Mucosa of descending colon (tissue), 3 donors: ENCODE measurements at regions not wholly inside any gene's neighbourhood (a gene's known extent, or its start where the extent isn't known, plus 50 kb on each side); places are given as distances from the start of the nearest gene placed in this dataset.

Source experiments
- ATAC-seq: fragments of 200-7000 bp; cut with Tn5 transposase; one replicate; pipeline ENCODE4 v1.9.1; 2020; ENCODE audit warnings: mild to moderate bottlenecking, moderate library complexity
- DNase-seq, 3 donors: peaks; one replicate each; pipeline ENCODE4 v3.0.0-alpha.2; 2020
- H3K36me3 ChIP-seq: fragments of 200-600 bp; one replicate; pipeline ENCODE4 v1.8.0; 2021; ENCODE audit warnings: low read depth, mild to moderate bottlenecking
- H3K4me1 ChIP-seq: fragments of 200-600 bp; one replicate; pipeline ENCODE4 v1.8.0; 2021; ENCODE audit warnings: low read depth, mild to moderate bottlenecking
- H3K4me3 ChIP-seq: fragments of 200-600 bp; one replicate; pipeline ENCODE4 v1.8.0; 2021; ENCODE audit warnings: mild to moderate bottlenecking
- H3K9me3 ChIP-seq: fragments of 200-600 bp; one replicate; pipeline ENCODE4 v1.8.0; 2021; ENCODE audit warnings: mild to moderate bottlenecking
- CTCF ChIP-seq: fragments of 200-600 bp; IDR thresholded peaks from one replicate; pipeline ENCODE4 v1.8.0; 2022; ENCODE audit warnings: antibody characterized with exemption, mild to moderate bottlenecking
- intact Hi-C, 2 donors: fragments of 100-400 bp; cut with DNase I in 1 of 2; cut with micrococcal nuclease in 1 of 2; formaldehyde crosslinking; loops; one replicate each; pipeline versions ENCODE4 v1.11.0 to v1.11.1; 2022; cut with DNase I, micrococcal nuclease
- donor health status: DM: no; HTN: no; CAD: no; lungs with moderate emphysema.
- donor health status: DM: no; HTN: no; CAD: no.
- donor health status: DM: no; HTN: yes; CAD: no.

- Histone ChIP-seq H3K4me1 (no peaks in the 10 kb centered on the region), H3K9me3 (no peaks in the 10 kb centered on the region), H3K4me3 (no peak overlapping the region), H3K36me3 (no peaks in the 10 kb centered on the region)
- intact Hi-C loops: loop anchor here in 1 of 2 donors (10.0 kb wide), 1 partner anchor 115 kb away; no protein-coding TSS in a partner anchor
- peak in 2 of 3 donors; percentile 64 to 95 for DNase-seq
- peak; percentile 100 for ATAC-seq
- TF ChIP-seq CTCF: peak; percentile 62
Observed at GRCh38 chr4:170259631-170260153, 169.9 kb upstream of the AADAT start.

- intact Hi-C loops: loop anchor here in 1 of 2 donors (10.0 kb wide), 1 partner anchor 118 kb away; no protein-coding TSS in a partner anchor
Observed at GRCh38 chr4:170256807-170257206, 167.1 kb upstream of the AADAT start.

GRCh38 chr4:170248576-170248975 lies 158.8 kb upstream of the AADAT start:
- H3K36me3 ChIP-seq: no peaks in the 10 kb centered on the region
- no peak overlapping the region for H3K4me3 ChIP-seq
- no peak for ATAC-seq
- no peaks in the 10 kb centered on the region for H3K9me3 ChIP-seq
- TF ChIP-seq CTCF: no peak
- H3K4me1 ChIP-seq: no peaks in the 10 kb centered on the region
- intact Hi-C loops: no loop called here
- DNase-seq: no peak

More at GRCh38 chr4:170256807-170257206, 167.1 kb upstream of the AADAT start:
- no peaks in the 10 kb centered on the region for H3K36me3 ChIP-seq
- DNase-seq (no peak), ATAC-seq (no peak)
- no peaks in the 10 kb centered on the region for H3K4me1 ChIP-seq
- no peak for TF ChIP-seq CTCF
- no peak overlapping the region for H3K4me3 ChIP-seq
- H3K9me3 ChIP-seq: no peaks in the 10 kb centered on the region

- no peaks in the 10 kb centered on the region for H3K36me3 ChIP-seq
- no peaks in the 10 kb centered on the region for H3K9me3 ChIP-seq
- TF ChIP-seq CTCF: no peak
- no peak overlapping the region for H3K4me3 ChIP-seq
- intact Hi-C loops: no loop called here
- ATAC-seq (peak; percentile 52), DNase-seq (no peak)
- no peaks in the 10 kb centered on the region for H3K4me1 ChIP-seq
Observed at GRCh38 chr4:170248029-170248428, 158.3 kb upstream of the AADAT start.

GRCh38 chr4:170247596-170247995 lies 157.8 kb upstream of the AADAT start:
- Histone ChIP-seq H3K9me3 (no peaks in the 10 kb centered on the region), H3K4me1 (no peaks in the 10 kb centered on the region), H3K36me3 (no peaks in the 10 kb centered on the region), H3K4me3 (no peak overlapping the region)
- TF ChIP-seq CTCF: no peak
- peak; percentile 73 for ATAC-seq
- intact Hi-C loops: no loop called here
- DNase-seq: no peak
